Thyroid gland (tissue), 4 donors: ENCODE measurements at regions not wholly inside any gene's neighbourhood (a gene's known extent, or its start where the extent isn't known, plus 50 kb on each side); places are given as distances from the start of the nearest gene placed in this dataset.

Experiments used
- DNase-seq, 2 donors: peaks; one replicate each; pipeline ENCODE4 v3.0.0-alpha.2; 2019
- H3K27ac ChIP-seq, 3 donors: fragments of 200-600 bp; sonication (generic); 1 replicate in 2 of 3; 2 replicates in 1 of 3; pipeline ENCODE4 v1.5.1; 2016 to 2019; ENCODE audit warnings: mild to moderate bottlenecking in 1 of 3, moderate library complexity in 1 of 3
- H3K27me3 ChIP-seq: fragments of 200-600 bp; sonication (generic); one replicate; pipeline ENCODE4 v1.5.1; 2019
- H3K36me3 ChIP-seq, 2 donors: fragments of 200-600 bp; sonication (generic); one replicate each; pipeline ENCODE4 v1.5.1; 2016 to 2019
- H3K4me1 ChIP-seq, 2 donors: fragments of 200-600 bp; sonication (generic); one replicate each; pipeline ENCODE4 v1.5.1; 2017 to 2019
- H3K4me3 ChIP-seq, 3 donors: fragments of 200-600 bp; sonication (generic); replicated peaks in 1 of 3; 1 replicate in 2 of 3; 2 replicates in 1 of 3; pipeline ENCODE4 v1.5.1; 2016; ENCODE audit warnings: mild to moderate bottlenecking in 1 of 3
- H3K9me3 ChIP-seq: fragments of 200-600 bp; sonication (generic); one replicate; pipeline ENCODE4 v1.5.1; 2017
- CTCF ChIP-seq, 6 experiments: fragments of 200-600 bp in 3 of 6; fragments of 450-650 bp in 3 of 6; sonication (generic) in 3 of 6; IDR thresholded peaks; one replicate each; pipeline ENCODE4 v1.5.1; 2016 to 2019; ENCODE audit warnings: antibody characterized with exemption in 6 of 6, mild to moderate bottlenecking in 2 of 6, inconsistent platforms in 1 of 6, moderate library complexity in 1 of 6
- POLR2A ChIP-seq, 2 donors: fragments of 450-650 bp; IDR thresholded peaks; one replicate each; pipeline ENCODE4 v1.6.1; 2017; ENCODE audit warnings: antibody characterized with exemption in 2 of 2, mild to moderate bottlenecking in 2 of 2, moderate library complexity in 1 of 2
- WGBS, 2 donors: methylation state at CpG; one replicate each; pipeline ENCODE4 v1.1.5; 2017; 5-methylcytosine and 5-hydroxymethylcytosine counted together
- intact Hi-C: fragments of 100-400 bp; cut with DNase I; formaldehyde crosslinking; loops from one replicate; pipeline ENCODE4 v1.15.1; 2023

GRCh38 chr4:54482529-54483200 is 175.1 kb upstream of the KIT start:
- intact Hi-C loops: no loop called here
- 89 to 90% methylated on average over 6 of the region's 6 CpGs for WGBS, 2 donors
- no peaks in the 10 kb centered on the region for H3K36me3 ChIP-seq

GRCh38 chr4:54484383-54484782 is 173.4 kb upstream of the KIT start:
- WGBS, 2 donors: 79 to 88% methylated on average over 6 of the region's 6 CpGs
- intact Hi-C loops: no loop called here

More at GRCh38 chr4:54482529-54483200, 175.1 kb upstream of the KIT start:
- Histone ChIP-seq H3K4me1 (no peaks in the 10 kb centered on the region), H3K9me3 (no peaks in the 10 kb centered on the region), H3K4me3 (no peak overlapping the region), H3K27me3 (no peaks in the 10 kb centered on the region), H3K27ac (no peak overlapping the region)
- TF ChIP-seq POLR2A (IDR thresholded peaks at IDR 0.05): no peak
- DNase-seq: no peak

GRCh38 chr4:54487491-54487890 is 170.3 kb upstream of the KIT start:
- H3K27ac ChIP-seq: no peak overlapping the region
- DNase-seq: no peak
- H3K4me1 ChIP-seq: no peaks in the 10 kb centered on the region
- TF ChIP-seq CTCF (IDR thresholded peaks at IDR 0.05) (no peak), POLR2A (IDR thresholded peaks at IDR 0.05) (no peak)
- H3K27me3 ChIP-seq: no peaks in the 10 kb centered on the region
- no peaks in the 10 kb centered on the region for H3K9me3 ChIP-seq
- 97 to 98% methylated on average over 2 of the region's 2 CpGs for WGBS, 2 donors
- H3K36me3 ChIP-seq: no peaks in the 10 kb centered on the region
- intact Hi-C loops: no loop called here
- no peak overlapping the region for H3K4me3 ChIP-seq

More at GRCh38 chr4:54484383-54484782, 173.4 kb upstream of the KIT start:
- H3K27me3 ChIP-seq: no peaks in the 10 kb centered on the region
- TF ChIP-seq CTCF (IDR thresholded peaks at IDR 0.05) (no peak), POLR2A (IDR thresholded peaks at IDR 0.05) (no peak)
- H3K9me3 ChIP-seq: no peaks in the 10 kb centered on the region
- no peak overlapping the region for H3K27ac ChIP-seq
- no peak for DNase-seq
- no peaks in the 10 kb centered on the region for H3K4me1 ChIP-seq
- no peak overlapping the region for H3K4me3 ChIP-seq
- H3K36me3 ChIP-seq: no peaks in the 10 kb centered on the region

GRCh38 chr4:54493862-54494261 is 163.9 kb upstream of the KIT start:
- Histone ChIP-seq H3K27ac (no peak overlapping the region), H3K4me3 (no peak overlapping the region), H3K9me3 (no peaks in the 10 kb centered on the region), H3K36me3 (no peaks in the 10 kb centered on the region), H3K4me1 (no peaks in the 10 kb centered on the region), H3K27me3 (no peaks in the 10 kb centered on the region)
- 83 to 84% methylated on average over 3 of the region's 3 CpGs for WGBS, 2 donors
- TF ChIP-seq POLR2A (IDR thresholded peaks at IDR 0.05) (no peak), CTCF (IDR thresholded peaks at IDR 0.05) (no peak)
- intact Hi-C loops: no loop called here
- DNase-seq: no peak

- no peak for TF ChIP-seq POLR2A (IDR thresholded peaks at IDR 0.05)
- TF ChIP-seq CTCF (IDR thresholded peaks at IDR 0.05): no peak
- intact Hi-C loops: no loop called here
- no peak overlapping the region for H3K27ac ChIP-seq
- WGBS, 2 donors: 73 to 77% methylated on average over 7 of the region's 7 CpGs
- no peak for DNase-seq
- H3K9me3 ChIP-seq: no peaks in the 10 kb centered on the region
- H3K4me1 ChIP-seq: no peaks in the 10 kb centered on the region
- no peaks in the 10 kb centered on the region for H3K36me3 ChIP-seq
- H3K27me3 ChIP-seq: no peaks in the 10 kb centered on the region
- no peak overlapping the region for H3K4me3 ChIP-seq
These were observed 162.7 kb upstream of the KIT start for GRCh38 chr4:54495091-54495490.
